GM10266 (cell line): ENCODE measurements at regions not wholly inside any gene's neighbourhood (a gene's known extent, or its start where the extent isn't known, plus 50 kb on each side); places are given as distances from the start of the nearest gene placed in this dataset.

Source experiments
- DNase-seq: peaks from one replicate; pipeline ENCODE4 v3.0.0; 2012; ENCODE audit errors: extremely low spot score
- TF ChIP-seq, protein P1 (sequence below): IDR thresholded peaks from 2 replicates; pipeline ENCODE4 v1.5.1; 2012; ENCODE audit warnings: mild to moderate bottlenecking, low read depth; ENCODE audit not compliant: control insufficient read depth, insufficient read depth; ENCODE audit errors: missing control alignments

DNA sequence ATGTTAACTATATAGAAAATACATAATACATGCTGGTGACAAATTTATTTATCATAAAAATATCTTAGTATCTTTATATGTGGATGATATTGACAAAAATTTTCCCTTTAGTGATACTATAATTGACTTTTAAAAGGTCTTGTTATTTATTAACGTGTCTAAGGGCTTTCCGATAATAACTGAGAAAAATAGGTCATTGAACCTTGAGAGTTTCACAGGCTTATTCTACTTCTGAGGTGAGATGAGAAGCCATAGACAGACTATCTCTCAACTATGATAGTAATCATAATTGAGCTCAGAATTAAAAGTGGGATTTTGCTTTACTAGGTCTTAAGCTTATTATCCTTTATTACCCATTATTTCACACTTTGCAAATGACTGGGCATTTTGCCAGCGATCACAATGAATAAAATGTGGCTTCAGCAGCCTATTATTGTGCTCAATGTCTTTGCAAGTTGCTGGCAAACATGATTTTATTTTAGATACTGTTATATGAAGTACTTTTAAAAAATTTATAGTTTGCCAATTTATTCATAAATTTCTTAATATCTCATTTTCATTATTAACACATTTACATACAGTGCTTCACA is 574.5 kb downstream of the ZWINT start:
- no peak for DNase-seq
- TF ChIP-seq, protein P1, sequence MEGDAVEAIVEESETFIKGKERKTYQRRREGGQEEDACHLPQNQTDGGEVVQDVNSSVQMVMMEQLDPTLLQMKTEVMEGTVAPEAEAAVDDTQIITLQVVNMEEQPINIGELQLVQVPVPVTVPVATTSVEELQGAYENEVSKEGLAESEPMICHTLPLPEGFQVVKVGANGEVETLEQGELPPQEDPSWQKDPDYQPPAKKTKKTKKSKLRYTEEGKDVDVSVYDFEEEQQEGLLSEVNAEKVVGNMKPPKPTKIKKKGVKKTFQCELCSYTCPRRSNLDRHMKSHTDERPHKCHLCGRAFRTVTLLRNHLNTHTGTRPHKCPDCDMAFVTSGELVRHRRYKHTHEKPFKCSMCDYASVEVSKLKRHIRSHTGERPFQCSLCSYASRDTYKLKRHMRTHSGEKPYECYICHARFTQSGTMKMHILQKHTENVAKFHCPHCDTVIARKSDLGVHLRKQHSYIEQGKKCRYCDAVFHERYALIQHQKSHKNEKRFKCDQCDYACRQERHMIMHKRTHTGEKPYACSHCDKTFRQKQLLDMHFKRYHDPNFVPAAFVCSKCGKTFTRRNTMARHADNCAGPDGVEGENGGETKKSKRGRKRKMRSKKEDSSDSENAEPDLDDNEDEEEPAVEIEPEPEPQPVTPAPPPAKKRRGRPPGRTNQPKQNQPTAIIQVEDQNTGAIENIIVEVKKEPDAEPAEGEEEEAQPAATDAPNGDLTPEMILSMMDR, result no peak

DNA sequence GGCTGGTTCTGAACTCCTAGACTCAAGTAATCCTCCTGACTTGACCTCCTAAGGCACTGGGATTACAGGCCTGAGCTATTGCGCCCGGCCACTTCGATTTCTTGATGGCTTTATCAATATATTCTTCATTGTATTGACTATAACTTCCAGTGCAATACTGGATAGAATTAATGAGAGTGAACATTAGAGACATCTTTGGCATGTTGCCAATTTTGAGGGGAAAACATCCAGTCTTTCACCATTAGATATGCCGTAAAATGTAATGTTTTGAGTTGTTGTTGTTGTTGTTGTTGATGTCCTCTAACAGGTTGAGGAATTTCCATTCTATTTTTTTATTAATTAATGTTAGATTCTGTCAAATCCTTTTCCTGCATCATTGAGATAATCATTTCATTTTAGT is 578.9 kb downstream of the ZWINT start:
- DNase-seq, result no peak
- TF ChIP-seq, protein P1, result no peak

DNA sequence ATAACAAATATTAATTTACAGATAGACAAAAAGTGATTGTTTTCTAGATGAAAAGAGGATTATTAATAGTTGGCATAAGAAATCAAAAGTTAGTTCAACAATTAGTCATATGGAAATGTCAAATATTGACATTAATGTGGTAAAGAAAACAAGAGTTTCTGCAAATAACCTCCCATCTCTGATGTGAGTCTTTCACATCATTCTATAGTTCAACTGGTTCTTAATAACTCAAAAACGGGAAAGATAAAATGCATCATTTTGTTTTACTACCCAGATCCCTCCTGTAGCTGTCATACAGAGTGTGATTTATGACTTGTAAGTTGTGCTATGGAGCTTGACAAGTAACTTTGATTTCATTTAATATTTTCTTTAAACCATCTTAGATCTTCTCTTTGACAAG is 594.8 kb downstream of the ZWINT start:
- DNase-seq, result no peak
- TF ChIP-seq, protein P1, result no peak

DNA sequence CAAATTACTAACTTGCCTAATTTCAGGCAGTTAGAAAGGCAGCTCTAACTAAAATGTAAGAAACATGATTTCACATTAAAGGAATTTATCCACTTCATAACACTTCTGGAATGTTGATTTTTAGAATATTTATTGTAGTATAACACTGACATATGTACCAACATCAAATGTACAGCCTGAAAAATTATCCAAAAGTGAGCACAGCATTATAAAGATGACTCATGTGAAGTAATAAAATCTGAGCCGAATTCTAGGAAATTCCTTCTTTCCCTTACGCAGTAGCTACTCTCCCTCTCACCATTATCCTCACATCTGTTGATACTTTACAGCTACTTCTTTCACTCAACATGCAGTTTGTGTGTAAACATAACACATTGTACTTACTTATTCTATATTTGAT is 610.6 kb downstream of the ZWINT start:
- DNase-seq, result no peak
- TF ChIP-seq, protein P1, result no peak

DNA sequence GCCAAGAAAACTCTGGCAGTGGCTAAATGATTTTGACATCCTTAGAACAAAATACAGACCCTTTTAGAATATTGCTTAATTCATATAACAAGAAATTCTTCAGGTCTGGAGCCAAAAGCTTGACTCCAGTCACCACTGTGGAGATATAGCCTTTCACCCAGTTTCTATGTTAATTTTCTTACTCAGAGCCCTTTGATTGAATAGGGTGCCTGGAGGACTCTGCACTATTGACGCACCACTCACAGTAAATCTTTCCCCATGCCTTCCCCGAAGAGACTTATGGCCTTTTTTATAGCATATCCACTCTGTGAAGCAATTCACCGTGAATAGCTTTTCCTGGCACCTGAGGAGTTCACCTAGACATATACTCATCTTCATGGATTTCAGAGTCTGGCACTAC is 613.8 kb downstream of the ZWINT start:
- TF ChIP-seq, protein P1, result no peak
- no peak for DNase-seq

DNA sequence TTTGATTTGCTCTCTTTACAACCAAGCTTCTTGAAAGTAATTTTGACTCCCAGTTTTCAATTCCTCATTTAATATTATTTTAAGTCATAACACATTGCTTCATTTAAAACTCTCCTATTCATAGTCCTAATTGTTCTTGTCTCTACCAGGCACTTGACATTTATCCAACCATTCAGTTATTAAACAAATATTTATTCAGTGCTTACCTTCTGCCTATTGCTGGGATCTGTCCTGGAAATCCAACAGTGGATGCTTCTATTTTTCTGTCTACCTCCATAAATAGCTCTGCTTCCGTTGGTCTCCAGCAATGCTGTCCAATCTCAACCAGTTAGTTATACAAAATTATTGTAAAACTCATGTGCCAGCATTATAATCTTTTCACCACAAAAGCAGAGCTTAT is 615.1 kb downstream of the ZWINT start:
- DNase-seq, result no peak
- TF ChIP-seq, protein P1, result no peak

DNA sequence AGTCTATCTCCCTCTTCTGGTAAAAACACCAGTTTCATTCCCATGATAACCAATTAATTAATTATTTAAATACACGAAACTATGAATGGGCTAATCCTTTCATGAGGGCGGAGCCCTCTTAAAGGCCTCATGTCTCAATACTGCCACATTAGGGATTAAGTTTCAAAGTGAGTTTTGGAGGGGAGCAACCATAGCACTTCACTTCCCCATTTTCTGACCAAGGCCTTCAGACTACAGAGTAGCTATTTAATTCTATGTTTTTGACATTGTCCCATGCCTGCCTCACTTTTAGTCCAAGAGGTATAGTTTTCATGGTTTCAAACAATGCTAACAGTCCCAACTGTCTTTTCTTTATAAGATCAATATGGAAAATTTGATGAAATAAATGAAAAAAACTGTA is 618.6 kb downstream of the ZWINT start:
- no peak for DNase-seq
- TF ChIP-seq, protein P1, result no peak
